GM18867 (cell line): ENCODE measurements at regions not wholly inside any gene's neighbourhood (a gene's known extent, or its start where the extent isn't known, plus 50 kb on each side); places are given as distances from the start of the nearest gene placed in this dataset.

Source experiments
- ATAC-seq: cut with Tn5 transposase; IDR thresholded peaks from one replicate; pipeline ENCODE4 v1.9.1; 2021; ENCODE audit warnings: mild to moderate bottlenecking, moderate library complexity; ENCODE audit not compliant: unreplicated experiment

DNA sequence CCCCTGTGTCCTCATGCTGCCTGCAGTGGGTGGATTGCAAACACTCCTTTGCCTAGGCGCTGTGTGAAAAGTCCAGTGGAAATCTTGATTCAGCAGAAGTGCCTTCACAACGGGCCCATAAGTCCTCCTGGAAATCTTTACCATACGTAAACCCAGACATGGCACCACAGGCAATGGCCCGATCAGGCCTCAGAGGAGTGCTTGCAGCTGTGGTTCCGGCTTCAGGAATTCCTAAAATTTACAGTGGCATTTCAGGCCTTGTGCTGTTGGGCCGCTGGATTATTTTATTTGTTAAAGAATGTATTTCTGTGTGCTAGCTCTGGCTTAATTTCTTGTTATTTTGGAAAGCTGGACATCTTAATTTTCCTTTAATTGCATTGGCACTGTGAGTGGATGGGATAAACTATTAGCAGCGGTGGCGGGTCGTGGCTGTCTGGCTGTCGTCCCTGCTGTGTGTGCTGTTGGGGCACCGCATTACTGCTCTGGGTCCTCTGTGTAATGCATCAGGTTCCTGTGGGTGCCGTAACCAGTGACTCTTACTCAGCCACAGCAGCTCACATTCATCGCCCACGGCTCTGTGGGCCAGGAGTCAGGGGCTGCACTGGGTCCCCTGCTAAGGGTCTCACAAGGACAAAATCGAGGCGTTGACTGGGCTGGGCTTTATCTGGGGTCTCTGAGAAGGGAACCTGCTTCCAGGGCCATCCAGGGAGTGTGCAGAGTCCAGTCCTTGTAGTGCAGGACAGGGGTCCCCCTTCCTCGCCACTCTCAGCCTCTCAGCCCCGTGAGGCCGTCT lies 73.1 kb downstream of the RTP5 start:
- ATAC-seq: no peak

DNA sequence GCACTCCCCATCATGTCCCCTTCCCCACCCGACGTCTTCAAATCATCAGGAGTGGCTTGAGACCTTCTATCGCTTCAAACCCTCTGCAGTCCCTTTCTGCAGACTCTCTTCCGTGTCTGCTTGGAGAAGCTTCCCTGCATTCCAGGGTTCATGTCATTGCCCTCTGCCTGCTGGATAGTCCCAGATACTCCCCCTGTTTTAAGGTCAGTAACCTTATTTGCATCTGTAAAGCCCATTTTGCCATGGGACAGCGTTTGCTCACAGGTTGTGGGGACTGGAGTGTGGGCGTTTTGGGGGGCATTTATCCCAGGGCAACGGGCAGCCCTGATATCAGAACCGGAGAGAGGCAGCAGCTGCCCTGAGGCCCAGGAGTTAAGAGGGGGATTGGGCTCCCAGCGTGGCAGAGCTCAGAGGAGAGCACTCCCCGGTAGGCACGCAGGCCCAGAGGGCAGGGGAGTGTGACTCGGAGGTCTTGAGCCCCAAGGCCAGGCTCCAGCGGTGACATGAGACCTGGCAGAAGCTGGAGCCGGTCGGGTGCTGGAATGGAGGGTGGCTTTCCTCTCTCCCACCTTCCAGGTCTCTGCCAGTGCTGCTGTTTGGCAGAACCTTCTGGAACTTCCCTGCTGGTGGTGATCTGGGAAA lies 73.8 kb downstream of the RTP5 start:
- no peak for ATAC-seq

DNA sequence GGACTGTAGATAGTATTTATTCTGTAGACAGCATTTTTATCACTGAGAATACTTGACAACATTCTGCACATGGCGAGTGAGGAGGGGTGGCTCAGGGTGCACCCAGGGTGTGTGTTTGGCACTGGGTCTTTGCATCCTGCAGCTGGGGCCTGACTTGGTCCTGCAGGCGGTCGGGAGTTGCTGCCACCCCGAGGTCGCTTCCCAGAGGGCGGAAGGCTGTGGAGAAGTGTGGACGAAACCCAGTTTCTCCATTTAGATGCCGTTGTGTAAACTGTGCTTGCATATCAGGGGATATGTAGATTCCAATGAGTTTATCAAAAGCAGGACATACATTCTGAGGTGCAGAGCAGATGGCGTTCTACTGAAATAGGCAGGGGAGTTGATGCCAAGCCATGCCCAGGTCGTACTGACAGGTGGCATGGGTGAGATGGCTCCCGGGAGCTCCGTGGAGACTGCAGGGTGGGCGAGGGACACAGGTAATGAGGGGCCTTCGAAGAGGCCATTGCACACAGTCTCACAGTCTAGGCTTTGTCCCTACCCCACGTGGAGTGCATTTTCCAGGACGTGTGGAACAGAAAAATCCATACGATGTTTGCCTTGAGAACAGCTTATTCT lies 74.5 kb downstream of the RTP5 start:
- ATAC-seq: no peak

DNA sequence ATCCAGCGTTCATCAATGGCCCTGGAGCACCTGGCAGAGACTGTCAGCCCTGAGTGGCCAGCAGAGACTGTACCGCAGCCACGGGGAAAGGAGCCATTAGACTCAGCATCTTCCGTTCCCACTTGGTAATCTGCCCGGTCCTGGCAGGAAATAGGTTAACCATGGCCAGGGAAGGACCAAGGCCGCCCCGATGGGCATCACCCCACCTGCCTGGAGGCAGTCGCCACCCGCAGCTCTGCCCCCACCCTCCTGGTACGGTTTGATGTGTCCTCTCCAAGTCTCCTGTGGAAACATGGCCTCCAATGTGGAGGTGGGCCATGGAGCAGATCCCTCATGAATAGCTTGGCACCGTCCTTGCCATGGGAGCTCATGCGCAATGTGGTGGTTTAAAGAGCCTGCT lies 75.3 kb downstream of the RTP5 start:
- ATAC-seq: no peak

DNA sequence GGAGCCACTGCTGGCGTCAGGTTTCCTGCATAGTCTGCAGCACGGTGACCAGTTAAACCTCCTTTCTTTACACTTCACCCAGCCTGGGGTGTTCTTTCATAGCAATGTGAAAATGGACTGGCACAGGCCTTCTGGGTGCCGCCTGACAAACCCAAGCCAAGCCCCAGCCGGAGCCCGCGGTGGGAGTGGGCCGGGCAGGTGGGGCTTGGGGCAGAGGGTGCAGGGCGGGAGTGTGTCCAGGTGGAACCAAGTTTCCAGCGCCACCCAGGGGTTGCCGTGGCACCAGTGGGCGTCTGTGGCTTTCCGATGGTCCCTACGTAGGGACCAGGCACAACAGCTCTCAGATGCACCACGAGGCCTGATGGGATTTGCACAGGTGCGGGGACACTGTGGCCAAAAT lies 75.8 kb downstream of the RTP5 start:
- ATAC-seq: no peak

DNA sequence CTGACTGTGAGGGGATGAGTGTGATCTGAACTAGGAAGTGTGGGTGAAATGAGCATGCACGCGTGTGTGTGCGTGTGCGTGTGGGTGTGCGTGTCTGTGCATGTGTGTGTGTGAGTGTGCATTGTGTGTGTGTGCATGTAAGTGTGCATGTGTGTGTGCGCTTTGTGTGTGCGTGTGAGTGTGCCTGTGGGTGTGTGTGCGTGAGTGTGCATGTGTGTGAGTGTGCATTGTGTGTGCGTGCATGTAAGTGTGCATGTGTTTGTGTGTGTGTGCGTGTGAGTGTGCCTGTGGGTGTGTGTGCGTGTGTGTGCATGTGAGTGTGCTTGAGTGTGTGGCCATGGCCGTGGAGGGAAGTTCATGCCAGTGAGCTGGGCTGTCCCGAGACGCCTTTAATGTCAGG lies 76.3 kb downstream of the RTP5 start:
- no peak for ATAC-seq

DNA sequence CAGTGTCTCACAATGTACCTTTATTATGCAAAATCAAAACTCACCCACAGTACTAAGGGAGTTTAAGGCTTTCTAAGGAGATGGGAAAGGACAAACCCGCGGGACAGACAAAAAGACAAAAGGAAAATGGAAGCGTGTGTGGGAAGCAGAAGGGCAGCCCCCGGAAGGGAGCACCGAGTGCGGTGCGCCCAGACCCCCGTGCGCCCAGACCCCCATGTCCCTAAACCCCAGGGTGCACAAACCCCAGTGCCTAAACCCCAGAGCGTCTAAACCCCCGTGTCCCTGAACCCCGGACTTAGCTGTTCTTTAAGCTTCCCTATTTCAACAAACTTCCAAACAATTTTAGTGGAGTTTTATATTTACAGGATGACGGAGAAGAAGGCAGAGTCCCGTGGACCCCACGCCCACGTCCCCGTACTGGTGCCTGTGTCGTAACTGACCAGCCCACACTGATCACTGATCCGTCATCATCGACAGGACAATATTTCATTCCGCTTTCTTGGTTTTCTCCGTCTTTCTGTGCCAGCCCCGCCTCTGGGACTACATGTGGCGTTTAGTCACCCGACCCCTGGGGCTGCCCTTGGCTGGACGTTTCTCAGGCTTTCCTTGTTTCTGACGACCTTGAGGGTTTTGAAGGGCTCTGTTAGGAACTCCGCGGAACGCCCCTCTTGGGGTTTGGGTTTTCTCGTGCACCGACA lies 76.9 kb downstream of the RTP5 start:
- no peak for ATAC-seq

DNA sequence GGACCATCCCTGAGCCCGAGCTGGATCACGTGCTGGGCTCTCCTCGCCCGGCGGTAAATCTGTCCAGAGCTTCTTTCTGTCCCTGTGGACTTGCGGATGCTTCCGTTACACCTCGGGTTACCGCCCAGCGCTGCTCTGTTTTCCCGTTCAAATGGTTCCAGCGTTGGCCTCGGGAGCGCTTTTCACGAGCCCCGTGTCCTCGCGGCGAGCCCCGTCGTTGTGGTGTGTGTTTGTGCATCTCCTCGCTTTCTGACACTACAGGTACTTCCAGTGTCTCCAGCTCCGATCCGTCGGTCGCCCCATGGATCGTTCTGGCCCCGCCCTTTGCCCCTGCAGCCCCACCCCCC lies 77.4 kb downstream of the RTP5 start:
- ATAC-seq: no peak

DNA sequence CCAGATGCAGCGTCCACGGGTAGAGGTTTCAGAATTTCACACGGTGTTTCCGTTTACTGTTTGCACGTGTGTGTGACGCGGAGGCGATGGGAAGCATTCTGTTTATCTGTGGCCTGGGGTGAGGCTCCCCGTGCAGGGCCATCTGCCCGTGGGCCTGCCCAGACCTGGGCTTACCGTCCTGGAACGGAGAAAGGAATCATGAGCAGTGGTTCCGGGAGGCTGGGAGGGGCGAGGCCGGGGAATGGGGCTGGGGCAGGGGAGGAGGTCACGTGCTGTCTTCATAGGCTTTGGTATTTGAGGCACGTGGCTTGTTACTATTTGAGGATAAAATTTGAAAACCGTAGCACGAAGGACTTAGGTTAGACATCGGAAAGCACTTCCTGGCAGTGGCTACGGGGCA lies 77.9 kb downstream of the RTP5 start:
- no peak for ATAC-seq

DNA sequence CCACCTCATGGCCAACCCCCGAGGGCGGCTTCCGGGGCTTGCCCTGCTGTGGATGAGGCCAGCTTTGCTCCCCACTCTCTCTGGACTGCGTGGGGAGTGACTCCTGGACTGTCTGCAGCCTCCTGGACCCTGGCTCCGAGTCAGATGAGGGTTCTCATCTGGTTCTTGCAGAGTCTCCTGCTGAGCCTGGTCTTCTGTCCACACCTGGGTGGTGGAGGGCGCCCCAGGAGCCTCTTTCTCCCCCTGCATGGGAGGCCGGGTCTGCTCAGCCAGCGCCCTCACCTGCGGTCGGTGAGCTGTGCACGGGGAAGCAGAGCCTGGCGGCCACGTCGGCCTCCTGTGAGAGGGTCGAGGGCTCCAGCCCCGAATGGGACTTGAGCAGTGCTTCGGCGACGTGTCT lies 78.3 kb downstream of the RTP5 start:
- ATAC-seq: no peak

DNA sequence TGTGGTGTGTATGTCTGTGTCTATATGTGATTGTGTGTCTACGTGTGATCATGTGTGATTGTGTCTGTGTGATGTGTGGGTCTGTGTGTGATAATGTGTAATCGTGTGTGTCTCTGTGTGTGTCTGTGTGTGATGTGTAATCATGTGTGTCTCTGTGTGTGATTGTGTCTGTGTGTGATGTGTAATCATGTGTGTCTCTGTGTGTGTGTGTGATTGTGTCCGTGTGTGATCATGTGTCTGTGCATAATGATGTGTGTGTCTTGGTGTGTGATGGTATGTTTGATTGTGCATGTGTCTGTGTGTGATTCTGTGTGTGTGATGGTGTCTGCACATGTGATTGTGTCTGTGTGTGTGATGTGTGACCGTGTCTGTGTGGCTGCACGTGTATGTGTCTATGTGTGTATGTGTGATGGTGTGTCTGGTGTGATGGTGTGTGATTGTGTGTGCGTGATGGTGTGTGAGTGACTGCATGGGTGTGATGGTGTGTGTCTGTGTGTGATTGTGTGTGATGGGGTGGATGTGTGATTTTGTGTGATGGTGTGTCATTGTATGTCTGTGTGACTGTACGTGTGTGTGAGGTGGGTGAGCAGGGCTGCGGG lies 78.9 kb downstream of the RTP5 start:
- ATAC-seq: no peak

DNA sequence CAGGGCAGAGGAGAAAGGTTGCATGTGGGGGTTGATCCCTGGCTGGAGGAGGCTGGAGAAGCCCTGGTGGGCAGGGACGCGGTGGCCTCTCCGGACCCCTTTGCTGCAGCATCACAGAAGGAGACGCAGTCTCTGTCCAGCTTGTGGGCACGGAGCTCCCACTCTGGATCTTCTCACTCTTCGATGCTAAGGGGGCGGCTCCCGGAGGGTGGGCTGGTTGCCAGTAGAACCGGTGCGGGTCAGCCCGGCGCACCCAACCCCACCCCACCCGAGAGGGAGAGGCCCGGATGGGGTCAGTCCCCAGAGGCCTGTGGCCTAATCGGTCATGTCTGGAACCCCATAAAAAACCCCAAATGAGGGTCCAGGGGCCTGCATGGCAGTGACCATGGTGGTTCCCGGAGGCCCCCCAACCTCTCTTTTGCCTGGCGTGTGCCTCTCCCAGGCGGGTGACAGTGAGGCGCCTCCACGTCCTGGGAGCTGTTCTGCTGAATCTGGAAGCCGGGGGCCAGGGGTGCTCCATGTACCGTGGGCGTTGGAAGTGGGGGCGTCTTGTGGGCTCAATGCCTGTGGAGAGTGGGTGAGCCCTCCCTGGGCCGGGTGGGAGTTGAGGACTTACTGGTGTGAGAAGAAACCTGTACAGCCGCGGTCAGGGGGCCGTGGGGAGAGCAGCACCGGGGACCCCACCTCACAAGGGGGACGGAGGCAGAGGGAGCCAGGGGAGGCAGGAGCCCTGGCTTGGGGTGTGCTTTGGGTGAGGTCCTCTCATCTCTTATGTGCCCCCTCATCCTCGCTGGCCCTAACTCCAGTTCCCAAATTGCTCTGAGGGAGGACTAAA lies 79.6 kb downstream of the RTP5 start:
- no peak for ATAC-seq

DNA sequence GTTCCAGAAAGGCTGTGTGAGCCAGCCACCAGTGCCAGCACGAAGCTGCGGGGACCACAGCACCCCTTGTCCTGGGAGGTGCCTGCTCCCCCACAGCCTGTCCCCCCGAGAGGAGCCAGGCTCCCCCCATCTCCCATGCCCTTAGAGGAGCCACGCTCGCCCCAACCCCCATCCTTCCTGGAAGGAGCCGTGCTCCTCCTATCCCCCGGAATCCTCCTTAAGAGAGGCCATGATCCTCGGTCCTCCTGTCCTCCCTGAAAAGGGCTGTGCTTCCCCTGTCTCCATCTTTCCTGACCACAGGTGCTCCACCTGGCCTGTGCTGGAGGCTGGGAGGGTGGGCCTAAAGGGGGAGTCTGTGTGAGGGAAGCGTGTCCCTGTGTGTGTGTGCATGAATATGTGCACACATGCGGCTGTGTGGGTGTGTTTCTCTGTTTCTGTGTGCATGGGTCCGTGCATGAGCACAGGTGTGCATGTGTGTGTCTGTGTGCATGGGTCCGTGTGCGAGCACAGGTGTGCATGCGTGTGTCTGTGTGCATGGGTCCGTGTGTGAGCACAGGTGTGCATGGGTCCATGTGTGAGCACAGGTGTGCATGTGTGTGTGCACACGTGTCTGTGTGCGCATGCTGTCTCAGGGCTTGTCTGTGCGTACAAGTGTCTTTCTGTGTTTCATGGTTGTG lies 80.3 kb downstream of the RTP5 start:
- no peak for ATAC-seq

DNA sequence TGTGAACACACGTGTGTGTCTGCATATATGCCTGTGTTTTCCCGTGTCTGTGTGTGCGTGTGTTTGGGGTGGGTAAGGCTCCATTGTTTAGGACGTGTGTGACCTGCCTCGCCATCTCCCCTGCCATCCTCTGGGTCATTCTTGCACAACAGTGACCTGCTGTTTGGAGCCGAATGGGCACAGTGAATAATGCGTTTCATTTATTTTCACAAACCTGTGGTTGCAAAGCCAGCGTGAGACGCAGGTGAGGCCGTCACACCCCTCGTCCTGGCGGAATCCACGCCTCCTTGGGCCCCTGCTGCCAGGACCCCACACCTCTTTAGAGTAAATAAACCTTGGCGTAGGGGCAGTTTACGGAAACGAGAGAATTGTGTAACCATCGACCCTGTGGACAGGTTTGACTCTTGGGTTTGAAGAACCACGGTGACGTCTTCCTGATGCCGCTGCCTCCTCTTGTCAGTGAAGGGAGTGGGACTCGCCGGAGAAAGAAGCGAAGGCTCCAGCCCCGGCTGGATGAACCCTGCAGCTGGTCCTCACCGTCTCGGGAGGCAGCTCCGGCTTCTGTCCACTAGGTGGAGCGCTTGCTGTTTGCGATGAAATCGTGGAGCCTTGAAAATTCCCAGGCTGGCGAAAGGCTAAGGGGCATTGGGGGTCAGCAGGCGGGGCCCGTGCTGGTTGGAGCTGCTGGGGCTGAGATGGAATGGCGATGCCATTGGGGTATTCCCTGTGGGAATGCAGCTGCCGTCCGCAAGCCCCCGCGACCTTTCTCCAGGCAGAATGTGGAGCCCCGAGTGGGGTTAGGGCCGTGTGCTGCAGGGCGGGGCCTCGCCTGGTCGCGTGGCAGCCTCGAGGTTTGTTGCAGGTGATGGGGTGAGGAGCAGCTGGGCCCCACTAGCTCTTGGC lies 81.1 kb downstream of the RTP5 start:
- ATAC-seq: no peak

DNA sequence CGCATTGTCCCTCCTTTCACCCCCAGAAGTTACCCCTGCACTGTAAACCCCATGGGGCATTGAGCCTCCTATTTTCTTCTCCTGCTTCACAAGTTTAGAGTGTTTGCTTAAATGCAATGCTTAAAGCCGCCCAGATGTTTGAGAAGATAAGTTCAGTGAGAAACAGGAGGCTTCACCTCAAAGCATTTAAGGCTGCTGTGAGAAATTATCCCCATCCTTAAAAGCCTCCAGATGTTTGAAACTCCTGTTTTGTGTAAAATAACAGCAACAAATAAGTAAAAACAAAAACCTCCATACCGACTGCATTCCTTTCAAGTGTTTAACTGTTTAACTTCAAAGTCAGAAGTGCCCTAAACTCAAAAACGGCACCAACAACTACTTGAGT lies 81.8 kb downstream of the RTP5 start:
- ATAC-seq: no peak

DNA sequence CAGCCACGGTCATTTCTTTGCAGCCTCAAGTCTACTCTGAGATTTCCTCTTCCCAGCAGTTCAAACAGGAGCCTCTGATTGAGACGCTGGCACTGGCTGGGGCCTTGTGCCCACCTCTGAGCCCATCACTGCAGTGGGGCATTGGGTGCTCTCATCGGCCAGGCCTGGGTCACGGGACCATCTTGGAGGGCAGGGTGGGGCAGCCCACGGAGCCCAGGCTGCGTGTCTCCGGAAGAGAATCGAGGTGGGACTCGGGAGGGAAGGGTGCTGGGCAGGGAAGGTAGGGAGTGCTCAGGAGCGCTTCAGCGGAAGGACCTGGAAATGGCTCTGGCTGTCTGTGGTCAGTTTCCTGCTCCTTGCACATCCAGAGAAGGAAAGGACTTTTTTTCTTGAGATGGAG lies 82.4 kb downstream of the RTP5 start:
- no peak for ATAC-seq

DNA sequence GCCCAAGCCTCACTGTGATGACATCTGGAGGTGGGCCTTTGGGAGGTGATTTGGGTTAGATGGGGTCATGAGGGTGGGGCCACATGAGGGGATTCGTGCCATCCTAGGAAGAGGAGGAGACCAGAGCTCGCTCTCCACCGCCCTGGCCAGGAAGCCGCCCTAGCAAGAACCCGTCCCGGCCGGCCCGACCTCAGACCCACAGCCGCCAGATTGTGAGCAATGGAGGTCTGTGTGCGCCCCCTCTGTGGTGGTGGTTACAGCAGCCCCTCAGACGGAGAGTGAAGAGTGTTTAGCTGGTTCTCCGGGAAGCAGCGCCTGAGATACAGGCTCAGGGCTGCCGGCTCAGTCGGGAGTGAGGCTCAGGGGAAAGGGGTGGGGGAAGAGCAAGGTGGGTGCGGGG lies 83.3 kb downstream of the RTP5 start:
- ATAC-seq: no peak

DNA sequence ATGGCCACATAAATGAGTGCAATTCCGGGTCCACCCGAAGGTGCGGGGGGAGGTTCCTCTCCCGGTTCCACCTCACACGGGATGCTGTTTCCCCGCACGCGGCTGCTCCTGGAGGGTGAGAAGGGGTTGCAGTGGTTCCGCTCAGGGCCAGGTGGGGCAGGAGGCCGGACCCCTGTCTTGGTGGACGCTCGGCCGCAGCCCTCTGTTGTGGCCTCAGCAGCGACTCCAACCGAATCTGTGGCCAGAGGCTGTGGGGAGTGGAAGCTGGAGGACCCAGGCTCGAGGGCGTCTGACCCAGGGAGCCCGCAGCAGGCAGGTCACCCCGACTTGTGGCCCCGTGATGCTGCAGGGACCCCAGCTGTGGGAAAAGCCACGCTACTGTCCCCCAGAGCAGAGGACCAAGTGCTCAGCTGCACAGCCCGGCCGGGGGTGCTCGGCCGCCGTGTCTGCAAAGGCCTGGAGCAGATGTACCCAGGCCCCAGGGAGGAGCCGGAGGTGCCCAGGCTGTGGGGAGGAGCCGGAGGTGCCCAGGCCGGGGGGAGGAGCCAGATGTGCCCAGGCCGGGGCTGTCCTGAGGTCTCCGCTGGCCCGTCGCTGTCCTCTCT lies 83.9 kb downstream of the RTP5 start:
- no peak for ATAC-seq
